Sigmoid colon (tissue), 6 donors: ENCODE measurements at regions not wholly inside any gene's neighbourhood (a gene's known extent, or its start where the extent isn't known, plus 50 kb on each side); places are given as distances from the start of the nearest gene placed in this dataset.
"Not testable (repeated sequence)": the region's sequence is repeated elsewhere in the genome, so short reads cannot be mapped to it uniquely, and the experiment has no call there.

Experiments used
- DNase-seq: peaks from one replicate; pipeline ENCODE4 v3.0.0-alpha.2; 2019
- H3K27ac ChIP-seq, 4 donors: fragments of 200-600 bp; sonication (generic); one replicate each; pipeline ENCODE4 v1.5.1; 2016 to 2019; ENCODE audit warnings: mild to moderate bottlenecking in 1 of 4
- H3K27me3 ChIP-seq, 3 donors: fragments of 200-600 bp; sonication (generic); one replicate each; pipeline ENCODE4 v1.5.1; 2019; ENCODE audit warnings: mild to moderate bottlenecking in 1 of 3
- H3K36me3 ChIP-seq, 4 donors: fragments of 200-600 bp; sonication (generic); one replicate each; pipeline ENCODE4 v1.5.1; 2016 to 2019
- H3K4me1 ChIP-seq, 4 donors: fragments of 200-600 bp; sonication (generic); one replicate each; pipeline ENCODE4 v1.5.1; 2017 to 2019
- H3K4me3 ChIP-seq, 4 donors: fragments of 200-600 bp; sonication (generic); one replicate each; pipeline ENCODE4 v1.5.1; 2017 to 2019; ENCODE audit warnings: mild to moderate bottlenecking in 2 of 4, moderate library complexity in 1 of 4
- H3K9me3 ChIP-seq, 4 donors: fragments of 200-600 bp in 3 of 4; sonication (generic) in 3 of 4; one replicate each; pipeline versions ENCODE4 v1.5.1 to v1.6.1; 2013 to 2019
- CTCF ChIP-seq, 4 experiments: fragments of 450-650 bp in 3 of 4; fragments of 200-600 bp in 1 of 4; IDR thresholded peaks; one replicate each; pipeline ENCODE4 v1.5.1; 2016 to 2019; ENCODE audit warnings: antibody characterized with exemption in 4 of 4, mild to moderate bottlenecking in 3 of 4, moderate library complexity in 2 of 4
- EP300 ChIP-seq, 4 donors: sonication (generic); formaldehyde crosslinking; IDR thresholded peaks; one replicate each; pipeline ENCODE4 v1.6.1; 2017; ENCODE audit warnings: antibody characterized with exemption in 4 of 4
- POLR2A ChIP-seq, 2 donors: fragments of 450-650 bp; IDR thresholded peaks; one replicate each; pipeline ENCODE4 v1.6.1; 2016; ENCODE audit warnings: antibody characterized with exemption in 2 of 2, mild to moderate bottlenecking in 2 of 2, moderate library complexity in 2 of 2
- POLR2AphosphoS5 ChIP-seq, 4 donors: sonication (generic); formaldehyde crosslinking; IDR thresholded peaks; one replicate each; pipeline ENCODE4 v1.6.1; 2017; ENCODE audit warnings: antibody characterized with exemption in 4 of 4
- WGBS, 2 donors: extraction: QIAGEN DNeasy Blood & Tissue Kit; methylation state at CpG; one replicate each; pipeline ENCODE4 v1.1.7; 2013; 5-methylcytosine and 5-hydroxymethylcytosine counted together
- intact Hi-C: fragments of 100-400 bp; cut with DNase I; formaldehyde crosslinking; loops from one replicate; pipeline ENCODE4 v1.15.1; 2023
- donor health status: healthy with polysubstance abuse.
- donor health status: healthy.

GRCh38 chr4:57763070-57763469 is 652.9 kb upstream of the IGFBP7 start:
- TF ChIP-seq EP300 (IDR thresholded peaks at IDR 0.05) (no peak), POLR2A (IDR thresholded peaks at IDR 0.05) (no peak), CTCF (IDR thresholded peaks at IDR 0.05) (no peak), POLR2AphosphoS5 (IDR thresholded peaks at IDR 0.05) (no peak)
- no peak overlapping the region for H3K27ac ChIP-seq
- no peaks in the 10 kb centered on the region for H3K27me3 ChIP-seq
- intact Hi-C loops, result no loop called here
- H3K4me1 ChIP-seq, result peaks cover 0 to 5% (median 0%) of the 10 kb centered on the region in 4 donors
- 66 to 72% methylated on average over 2 of the region's 2 CpGs for whole genome bisulfite sequencing, 2 donors
- no peak overlapping the region for H3K4me3 ChIP-seq
- no peaks in the 10 kb centered on the region for H3K9me3 ChIP-seq
- H3K36me3 ChIP-seq, result no peaks in the 10 kb centered on the region
- DNase-seq, result no peak

GRCh38 chr4:57740625-57741190 is 630.5 kb upstream of the IGFBP7 start:
- Histone ChIP-seq H3K4me1 (no peaks in the 10 kb centered on the region), H3K27me3 (no peaks in the 10 kb centered on the region), H3K27ac (no peak overlapping the region), H3K4me3 (no peak overlapping the region), H3K9me3 (no peaks in the 10 kb centered on the region), H3K36me3 (no peaks in the 10 kb centered on the region)
- no peak for TF ChIP-seq POLR2A (IDR thresholded peaks at IDR 0.05)
- TF ChIP-seq EP300 (IDR thresholded peaks at IDR 0.05), result no peak
- TF ChIP-seq CTCF (IDR thresholded peaks at IDR 0.05), result no peak
- no peak for TF ChIP-seq POLR2AphosphoS5 (IDR thresholded peaks at IDR 0.05)
- WGBS, 2 donors, result 90 to 94% methylated on average over 1 of the region's 1 CpG
- DNase-seq, result no peak
- intact Hi-C loops, result no loop called here

- H3K36me3 ChIP-seq, result no peaks in the 10 kb centered on the region
- no peak overlapping the region for H3K27ac ChIP-seq
- H3K4me1 ChIP-seq, result no peaks in the 10 kb centered on the region
- H3K9me3 ChIP-seq, result no peaks in the 10 kb centered on the region
- TF ChIP-seq POLR2A (IDR thresholded peaks at IDR 0.05) (no peak), POLR2AphosphoS5 (IDR thresholded peaks at IDR 0.05) (no peak), CTCF (IDR thresholded peaks at IDR 0.05) (no peak), EP300 (IDR thresholded peaks at IDR 0.05) (no peak)
- intact Hi-C loops, result no loop called here
- H3K4me3 ChIP-seq, result no peak overlapping the region
- no peaks in the 10 kb centered on the region for H3K27me3 ChIP-seq
- DNase-seq, result no peak
- WGBS, 2 donors, result 90% methylated on average over 3 of the region's 3 CpGs
Measured at GRCh38 chr4:57736781-57737180, 626.6 kb upstream of the IGFBP7 start.

- WGBS, 2 donors, result 64 to 76% methylated on average over 4 of the region's 4 CpGs
- intact Hi-C loops, result no loop called here
- H3K4me3 ChIP-seq, result no peak overlapping the region
- H3K4me1 ChIP-seq, result no peaks in the 10 kb centered on the region
- H3K27ac ChIP-seq, result no peak overlapping the region
- no peak for DNase-seq
- no peaks in the 10 kb centered on the region for H3K9me3 ChIP-seq
- TF ChIP-seq CTCF (IDR thresholded peaks at IDR 0.05) (no peak), EP300 (IDR thresholded peaks at IDR 0.05) (no peak), POLR2AphosphoS5 (IDR thresholded peaks at IDR 0.05) (no peak), POLR2A (IDR thresholded peaks at IDR 0.05) (no peak)
- H3K27me3 ChIP-seq, result no peaks in the 10 kb centered on the region
- no peaks in the 10 kb centered on the region for H3K36me3 ChIP-seq
Measured at GRCh38 chr4:57734104-57734670, 624.0 kb upstream of the IGFBP7 start.

- H3K9me3 ChIP-seq, H3K27ac ChIP-seq, intact Hi-C loops, H3K4me3 ChIP-seq, H3K4me1 ChIP-seq, H3K36me3 ChIP-seq, H3K27me3 ChIP-seq, DNase-seq: not testable (repeated sequence)
- WGBS, 2 donors, result 88 to 90% methylated on average over 33 of the region's 33 CpGs
Measured at GRCh38 chr4:57729775-57730570, 619.8 kb upstream of the IGFBP7 start.
